ENCODE measurements at regions not wholly inside any gene's neighbourhood (a gene's known extent, or its start where the extent isn't known, plus 50 kb on each side); places are given as distances from the start of the nearest gene placed in this dataset.
A peak's percentile ranks its signal among the peaks of the same experiment; 100 is the strongest.

- Mint-ChIP-seq H3K9me3 (ENCODE audit: unreplicated experiment) (peaks cover 2% of the 10 kb centered on the region), H3K27ac (ENCODE audit: unreplicated experiment) (peak overlapping the region; percentile 18), H3K36me3 (ENCODE audit: low read depth, unreplicated experiment) (peaks cover 2% of the 10 kb centered on the region), H3K4me1 (ENCODE audit: low read depth, unreplicated experiment) (peaks cover 12% of the 10 kb centered on the region), H3K4me3 (ENCODE audit: unreplicated experiment) (no peak overlapping the region), H3K27me3 (ENCODE audit: low read depth, unreplicated experiment) (no peaks in the 10 kb centered on the region)
- no peak overlapping the region for H3K4me2 ChIP-seq (ENCODE audit: low read length)
- no peaks in the 10 kb centered on the region for H3K9me3 ChIP-seq (ENCODE audit: insufficient read depth, low read depth, low read length)
- DNase-seq (ENCODE audit: low read depth) (no peak), FAIRE-seq (no peak)
- H3K9ac ChIP-seq (ENCODE audit: low read length), result no peak overlapping the region
- TF ChIP-seq EZH2 (IDR thresholded peaks at IDR 0.05; ENCODE audit: insufficient read depth, low read length) (no peak), CTCF (IDR thresholded peaks at IDR 0.05; ENCODE audit: insufficient read depth, low read depth, low read length) (no peak)
- H2AFZ ChIP-seq (ENCODE audit: low read depth, low read length), result no peak overlapping the region
- H3K79me2 ChIP-seq (ENCODE audit: insufficient read depth, low read length), result no peaks in the 10 kb centered on the region
- H3K36me3 ChIP-seq (ENCODE audit: insufficient read depth, low read length), result no peaks in the 10 kb centered on the region
- no peak overlapping the region for H3K4me3 ChIP-seq (ENCODE audit: insufficient read depth, low read depth, low read length)
- no peaks in the 10 kb centered on the region for H4K20me1 ChIP-seq (ENCODE audit: insufficient read depth, low read length)
- H3K27ac ChIP-seq (ENCODE audit: low read depth, low read length), result no peak overlapping the region
- peaks cover 5% of the 10 kb centered on the region for H3K4me1 ChIP-seq (ENCODE audit: insufficient read depth, low read length)
- no peaks in the 10 kb centered on the region for H3K27me3 ChIP-seq (ENCODE audit: insufficient read depth, low read length)
Observed at GRCh38 chr10:3996697-3997096, 211.7 kb upstream of the KLF6 start.

- H2AFZ ChIP-seq (ENCODE audit: low read depth, low read length), result peak overlapping the region; percentile 21
- H3K9ac ChIP-seq (ENCODE audit: low read length), result peak overlapping the region; percentile 53
- no peaks in the 10 kb centered on the region for H3K79me2 ChIP-seq (ENCODE audit: insufficient read depth, low read length)
- peak; percentile 95 for FAIRE-seq
- no peaks in the 10 kb centered on the region for H3K36me3 ChIP-seq (ENCODE audit: insufficient read depth, low read length)
- peak overlapping the region; percentile 70 for H3K4me2 ChIP-seq (ENCODE audit: low read length)
- peaks cover 5% of the 10 kb centered on the region for H3K4me1 ChIP-seq (ENCODE audit: insufficient read depth, low read length)
- H3K4me3 Mint-ChIP-seq (ENCODE audit: unreplicated experiment), result peak overlapping the region; percentile 6
- H4K20me1 ChIP-seq (ENCODE audit: insufficient read depth, low read length), result no peaks in the 10 kb centered on the region
- H3K27ac ChIP-seq (ENCODE audit: low read depth, low read length), result peak overlapping the region; percentile 74
- H3K27me3 ChIP-seq (ENCODE audit: insufficient read depth, low read length), result no peaks in the 10 kb centered on the region
- no peaks in the 10 kb centered on the region for H3K9me3 ChIP-seq (ENCODE audit: insufficient read depth, low read depth, low read length)
- H3K9me3 Mint-ChIP-seq (ENCODE audit: unreplicated experiment), result peaks cover 2% of the 10 kb centered on the region
- peaks cover 13% of the 10 kb centered on the region for H3K4me1 Mint-ChIP-seq (ENCODE audit: low read depth, unreplicated experiment)
- peaks cover 2% of the 10 kb centered on the region for H3K36me3 Mint-ChIP-seq (ENCODE audit: low read depth, unreplicated experiment)
- no peak overlapping the region for H3K4me3 ChIP-seq (ENCODE audit: insufficient read depth, low read depth, low read length)
- DNase-seq (ENCODE audit: low read depth), result peak; percentile 89
- H3K27ac Mint-ChIP-seq (ENCODE audit: unreplicated experiment), result peak overlapping the region; percentile 74
- no peaks in the 10 kb centered on the region for H3K27me3 Mint-ChIP-seq (ENCODE audit: low read depth, unreplicated experiment)
- TF ChIP-seq EZH2 (IDR thresholded peaks at IDR 0.05; ENCODE audit: insufficient read depth, low read length) (no peak), CTCF (IDR thresholded peaks at IDR 0.05; ENCODE audit: insufficient read depth, low read depth, low read length) (no peak)
Observed at GRCh38 chr10:3995302-3996210, 210.5 kb upstream of the KLF6 start.
